ENCODE measurements at regions not wholly inside any gene's neighbourhood (a gene's known extent, or its start where the extent isn't known, plus 50 kb on each side); places are given as distances from the start of the nearest gene placed in this dataset.

GRCh38 chr10:131630772-131631258, 270.0 kb upstream of the PPP2R2D start:
- TF ChIP-seq CTCF (IDR thresholded peaks at IDR 0.05) (no peak), POLR2A (IDR thresholded peaks at IDR 0.05) (no peak), EP300 (IDR thresholded peaks at IDR 0.05) (no peak)
